ENCODE measurements at regions not wholly inside any gene's neighbourhood (a gene's known extent, or its start where the extent isn't known, plus 50 kb on each side); places are given as distances from the start of the nearest gene placed in this dataset.

GRCh38 chr6:164554226-164554625, 755.2 kb downstream of the C6orf118 start:
- no peak for TF ChIP-seq CTCF (IDR thresholded peaks at IDR 0.05; ENCODE audit: insufficient read depth, low read length, poor library complexity, severe bottlenecking)
- TF ChIP-seq EZH2phosphoT487 (conservative IDR thresholded peaks at IDR 0.05; ENCODE audit: low read length), result no peak
